WTC11 (cell line): ENCODE measurements at regions not wholly inside any gene's neighbourhood (a gene's known extent, or its start where the extent isn't known, plus 50 kb on each side); places are given as distances from the start of the nearest gene placed in this dataset.

ENCODE experiments used
- ATAC-seq: fragments of 200-7000 bp; cut with Tn5 transposase; 2 replicates; pipeline ENCODE4 v1.10.0; 2021; ENCODE audit warnings: mild to moderate bottlenecking, moderate library complexity
- CTCF ChIA-PET: fragments of 300-600 bp; sonication (Branson Sonifier 250); formaldehyde crosslinking; loops from one replicate; lab custom pipeline; 2021; ENCODE audit warnings: antibody characterized with exemption; lab: Charles Lee
- POLR2A ChIA-PET: fragments of 350-600 bp; sonication (Branson Sonifier 250); formaldehyde crosslinking; loops from one replicate; lab custom pipeline; 2021; ENCODE audit warnings: antibody characterized with exemption; lab: Charles Lee
- DNase-seq: peaks from one replicate; pipeline ENCODE4 v3.0.0; 2021; ENCODE audit warnings: low spot score
- H3K27ac Mint-ChIP-seq: 2 replicates; pipeline ENCODE4 v1.8.0; 2021; ENCODE audit warnings: mixed read lengths
- H3K27me3 Mint-ChIP-seq: 2 replicates; pipeline ENCODE4 v1.8.0; 2021; ENCODE audit warnings: low read depth, mild to moderate bottlenecking, moderate library complexity, mixed read lengths
- H3K36me3 Mint-ChIP-seq: 2 replicates; pipeline ENCODE4 v1.8.0; 2021; ENCODE audit warnings: mixed read lengths
- H3K4me1 Mint-ChIP-seq: 2 replicates; pipeline ENCODE4 v1.8.0; 2022; ENCODE audit warnings: mixed read lengths
- H3K4me3 Mint-ChIP-seq: 2 replicates; pipeline ENCODE4 v1.8.0; 2021; ENCODE audit warnings: mild to moderate bottlenecking, moderate library complexity, mixed read lengths
- H3K9me3 Mint-ChIP-seq: 2 replicates; pipeline ENCODE4 v1.8.0; 2021; ENCODE audit warnings: mixed read lengths
- AR ChIP-seq: fragments of 250-450 bp; sonication (Bioruptor Pico); IDR thresholded peaks from 2 replicates; pipeline ENCODE4 v1.9.0; 2021; ENCODE audit warnings: mild to moderate bottlenecking
- ARID4B ChIP-seq: sonication (generic); formaldehyde crosslinking; IDR thresholded peaks from 2 replicates; pipeline ENCODE4 v1.8.0; 2023; ENCODE audit warnings: missing genetic modification reagents, mild to moderate bottlenecking, borderline replicate concordance
- ATF2 ChIP-seq: sonication (generic); formaldehyde crosslinking; IDR thresholded peaks from 2 replicates; pipeline ENCODE4 v1.8.1; 2022; ENCODE audit warnings: low read depth, missing genetic modification reagents, borderline replicate concordance
- E2F5 ChIP-seq: sonication (generic); formaldehyde crosslinking; IDR thresholded peaks from 2 replicates; pipeline ENCODE4 v1.8.1; 2022; ENCODE audit warnings: mild to moderate bottlenecking, moderate library complexity, missing genetic modification reagents
- EMX1 ChIP-seq: fragments of 250-450 bp; sonication (Bioruptor Pico); IDR thresholded peaks from 2 replicates; pipeline ENCODE4 v1.8.0; 2021; ENCODE audit warnings: mild to moderate bottlenecking
- ESRRA ChIP-seq: sonication (generic); formaldehyde crosslinking; IDR thresholded peaks from 2 replicates; pipeline ENCODE4 v1.8.1; 2022; ENCODE audit warnings: mild to moderate bottlenecking, missing genetic modification reagents, borderline replicate concordance
- FOXJ3 ChIP-seq: sonication (generic); formaldehyde crosslinking; IDR thresholded peaks from 2 replicates; pipeline ENCODE4 v1.9.0; 2021; ENCODE audit warnings: missing genetic modification reagents, mild to moderate bottlenecking, borderline replicate concordance
- HMGXB4 ChIP-seq: sonication (generic); formaldehyde crosslinking; IDR thresholded peaks from 2 replicates; pipeline ENCODE4 v1.8.1; 2023; ENCODE audit warnings: mild to moderate bottlenecking, moderate library complexity, missing genetic modification reagents
- NFYB ChIP-seq: sonication (generic); formaldehyde crosslinking; conservative IDR thresholded peaks from 2 replicates; pipeline ENCODE4 v1.8.0; 2022; ENCODE audit warnings: low read depth, missing genetic modification reagents
- NR2C2 ChIP-seq: sonication (generic); formaldehyde crosslinking; IDR thresholded peaks from 2 replicates; pipeline ENCODE4 v1.8.0; 2022; ENCODE audit warnings: mild to moderate bottlenecking, missing genetic modification reagents
- NR3C1 ChIP-seq: sonication (generic); formaldehyde crosslinking; conservative IDR thresholded peaks from 2 replicates; pipeline ENCODE4 v1.8.1; 2023; ENCODE audit warnings: low read depth, mild to moderate bottlenecking, missing genetic modification reagents
- OVOL2 ChIP-seq: fragments of 250-450 bp; sonication (Bioruptor Pico); IDR thresholded peaks from 2 replicates; pipeline ENCODE4 v1.9.0; 2021; ENCODE audit warnings: mild to moderate bottlenecking, borderline replicate concordance
- ZBTB43 ChIP-seq: sonication (generic); formaldehyde crosslinking; IDR thresholded peaks from 2 replicates; pipeline ENCODE4 v1.8.1; 2023; ENCODE audit warnings: mild to moderate bottlenecking, missing genetic modification reagents
- ZNF317 ChIP-seq: sonication (generic); formaldehyde crosslinking; IDR thresholded peaks from 2 replicates; pipeline ENCODE4 v1.8.1; 2023; ENCODE audit warnings: low read depth, mild to moderate bottlenecking, moderate library complexity, missing genetic modification reagents, borderline replicate concordance
- ZNF396 ChIP-seq: fragments of 250-450 bp; sonication (Bioruptor Pico); IDR thresholded peaks from 2 replicates; pipeline ENCODE4 v1.8.0; 2021; ENCODE audit warnings: mild to moderate bottlenecking, moderate library complexity, borderline replicate concordance
- ZNF425 ChIP-seq: fragments of 250-450 bp; sonication (Bioruptor Pico); conservative IDR thresholded peaks from 2 replicates; pipeline ENCODE4 v1.9.0; 2021; ENCODE audit warnings: mild to moderate bottlenecking

- ATAC-seq (no peak), DNase-seq (no peak)
- ChIA-PET CTCF (no interaction called here), POLR2A (no interaction called here)
- Mint-ChIP-seq H3K27me3 (no peaks in the 10 kb centered on the region), H3K4me1 (no peaks in the 10 kb centered on the region), H3K36me3 (peaks cover 13% of the 10 kb centered on the region), H3K9me3 (peaks cover 50% of the 10 kb centered on the region), H3K27ac (no peak overlapping the region), H3K4me3 (no peak overlapping the region)
- TF ChIP-seq AR (CRISPR knock-in tag), result no peak
- TF ChIP-seq E2F5 (CRISPR knock-in tag), result no peak
- TF ChIP-seq ATF2, result no peak
- no peak for TF ChIP-seq OVOL2 (CRISPR knock-in tag)
- TF ChIP-seq ZNF317, result no peak
- no peak for TF ChIP-seq FOXJ3 (CRISPR knock-in tag)
- no peak for TF ChIP-seq ESRRA (CRISPR knock-in tag)
- no peak for TF ChIP-seq NR3C1 (CRISPR knock-in tag)
- TF ChIP-seq EMX1 (CRISPR knock-in tag), result no peak
- no peak for TF ChIP-seq NR2C2 (CRISPR knock-in tag)
- TF ChIP-seq HMGXB4, result no peak
- no peak for TF ChIP-seq ZNF396
Measured at GRCh38 chrX:145715641-145716138, 101.9 kb upstream of the SLITRK2 start.

- Mint-ChIP-seq H3K4me1 (no peaks in the 10 kb centered on the region), H3K36me3 (peaks cover 10% of the 10 kb centered on the region), H3K27ac (no peak overlapping the region), H3K4me3 (no peak overlapping the region), H3K27me3 (no peaks in the 10 kb centered on the region), H3K9me3 (peaks cover 48% of the 10 kb centered on the region)
- POLR2A ChIA-PET, result no interaction called here
- CTCF ChIA-PET, result no interaction called here
- ATAC-seq (no peak), DNase-seq (no peak)
- TF ChIP-seq AR (CRISPR knock-in tag) (no peak), ARID4B (CRISPR knock-in tag) (no peak), NFYB (CRISPR knock-in tag) (no peak), ZBTB43 (CRISPR knock-in tag) (no peak), ZNF425 (CRISPR knock-in tag) (no peak)
Measured at GRCh38 chrX:145716226-145716625, 101.4 kb upstream of the SLITRK2 start.
